HCT116 (cell line): ENCODE measurements at regions not wholly inside any gene's neighbourhood (a gene's known extent, or its start where the extent isn't known, plus 50 kb on each side); places are given as distances from the start of the nearest gene placed in this dataset.

Experiments used
- ATAC-seq: fragments of 200-7000 bp; cut with Tn5 transposase; 2 replicates; pipeline ENCODE4 v1.9.1; 2020; ENCODE audit warnings: mild to moderate bottlenecking, moderate library complexity
- BruUV-seq: library from RNA; stranded (reverse); fragments of 400-500 nt; replicated peaks from 2 replicates; lab custom pipeline; 2021; lab: Mats Ljungman, UMichigan
- CTCF ChIA-PET: fragments of 300-600 bp; sonication (Branson Sonifier 250); formaldehyde crosslinking; loops from one replicate; lab custom pipeline; 2021; ENCODE audit warnings: antibody characterized with exemption; lab: Charles Lee
- POLR2A ChIA-PET: fragments of 300-600, 350-600 bp; sonication (Branson Sonifier 250); formaldehyde crosslinking; loops from one replicate; lab custom pipeline; 2021; ENCODE audit warnings: antibody characterized with exemption; lab: Charles Lee
- RAD21 ChIA-PET, 2 experiments: fragments of 300-600 bp; sonication (Branson Sonifier 250); formaldehyde crosslinking; loops; one replicate each; lab custom pipeline; 2023; ENCODE audit warnings: low total read pairs in 2 of 2; ENCODE audit not compliant: uncharacterized antibody in 2 of 2, unreplicated experiment in 2 of 2, low non-redundant PET in 1 of 2; lab: Charles Lee
- DNase-seq: peaks from one replicate; pipeline ENCODE4 v3.0.0-alpha.2; 2010; ENCODE audit warnings: low read depth, low spot score
- H2AFZ ChIP-seq: fragments of 200-600 bp; shearing (Covaris generic), sonication (generic); 2 replicates; pipeline ENCODE4 v1.6.1; 2017; ENCODE audit warnings: low read depth, mixed run types, mixed read lengths, antibody characterized with exemption, low read length; ENCODE audit not compliant: poor library complexity, severe bottlenecking
- H3K27ac ChIP-seq: 2 replicates; pipeline ENCODE4 v1.5.1; 2012; ENCODE audit warnings: low read depth, low read length
- H3K27me3 ChIP-seq: fragments of 200-600 bp; sonication (generic); 2 replicates; pipeline ENCODE4 v1.6.1; 2016; ENCODE audit warnings: mixed run types, low read length, mixed read lengths; ENCODE audit not compliant: insufficient read depth
- H3K36me3 ChIP-seq, 2 experiments: fragments of 200-500 bp in 1 of 2; fragments of 200-600 bp in 1 of 2; sonication (Bioruptor generic) in 1 of 2; sonication (generic) in 1 of 2; 2 replicates each; pipeline versions ENCODE4 v1.5.1 to v1.6.1; 2014 to 2016; ENCODE audit warnings: low read length in 2 of 2, inconsistent platforms in 1 of 2, mixed read lengths in 1 of 2, mixed run types in 1 of 2; ENCODE audit not compliant: insufficient read depth in 2 of 2, control insufficient read depth in 1 of 2
- H3K4me1 ChIP-seq, 2 experiments: fragments of 200-600 bp in 1 of 2; sonication (generic) in 1 of 2; 2 replicates each; pipeline versions ENCODE4 v1.5.1 to v1.6.1; 2012 to 2017; ENCODE audit warnings: low read length in 2 of 2, inconsistent platforms in 1 of 2, mild to moderate bottlenecking in 1 of 2, mixed read lengths in 1 of 2, mixed run types in 1 of 2, moderate library complexity in 1 of 2; ENCODE audit not compliant: insufficient read depth in 2 of 2, control insufficient read depth in 1 of 2
- H3K4me2 ChIP-seq: fragments of 200-600 bp; sonication (generic); 2 replicates; pipeline ENCODE4 v1.6.1; 2017; ENCODE audit warnings: mixed run types, low read length, mixed read lengths
- H3K4me3 ChIP-seq, 2 experiments: fragments of 200-600 bp in 1 of 2; sonication (generic) in 1 of 2; replicated peaks in 1 of 2; 2 replicates each; pipeline ENCODE4 v1.5.1; 2011 to 2016; ENCODE audit warnings: low read length in 2 of 2, control low read depth in 1 of 2, low read depth in 1 of 2, mild to moderate bottlenecking in 1 of 2, mixed read lengths in 1 of 2, mixed run types in 1 of 2
- H3K79me2 ChIP-seq: fragments of 200-600 bp; sonication (generic); 2 replicates; pipeline ENCODE4 v1.6.1; 2017; ENCODE audit warnings: mild to moderate bottlenecking, mixed run types, low read length, moderate library complexity, mixed read lengths; ENCODE audit not compliant: insufficient read depth
- H3K9ac ChIP-seq: fragments of 200-600 bp; sonication (generic); 2 replicates; pipeline ENCODE4 v1.6.1; 2016; ENCODE audit warnings: low read length, mixed read lengths
- H3K9me2 ChIP-seq: fragments of 200-600 bp; sonication (generic), shearing (Covaris generic); 2 replicates; pipeline ENCODE4 v1.6.1; 2017; ENCODE audit warnings: mixed run types, mild to moderate bottlenecking, moderate library complexity; ENCODE audit not compliant: insufficient read depth
- H3K9me3 ChIP-seq, 2 experiments: fragments of 200-500 bp in 1 of 2; fragments of 200-600 bp in 1 of 2; sonication (Bioruptor generic) in 1 of 2; sonication (generic) in 1 of 2; 2 replicates each; pipeline ENCODE4 v1.6.1; 2014 to 2017; ENCODE audit warnings: low read length in 2 of 2, mixed read lengths in 2 of 2, inconsistent platforms in 1 of 2, low read depth in 1 of 2, mild to moderate bottlenecking in 1 of 2, mixed run types in 1 of 2, moderate library complexity in 1 of 2; ENCODE audit not compliant: control insufficient read depth in 1 of 2, insufficient read depth in 1 of 2
- H4K20me1 ChIP-seq: fragments of 200-600 bp; sonication (generic), shearing (Covaris generic); 2 replicates; pipeline ENCODE4 v1.6.1; 2017; ENCODE audit warnings: mixed run types, mild to moderate bottlenecking, moderate library complexity; ENCODE audit not compliant: insufficient read depth
- CBX3 ChIP-seq: IDR thresholded peaks from 2 replicates; pipeline ENCODE4 v1.6.1; 2012; ENCODE audit warnings: low read depth
- CEBPB ChIP-seq: IDR thresholded peaks from 2 replicates; pipeline ENCODE4 v1.6.1; 2012; ENCODE audit warnings: low read depth
- EZH2phosphoT487 ChIP-seq: fragments of 200-600 bp; IDR thresholded peaks from 2 replicates; pipeline ENCODE4 v1.6.1; 2018; ENCODE audit warnings: antibody characterized with exemption, borderline replicate concordance
- JUND ChIP-seq: IDR thresholded peaks from 2 replicates; pipeline ENCODE4 v1.6.1; 2012
- MAX ChIP-seq: IDR thresholded peaks from 2 replicates; pipeline ENCODE4 v1.6.1; 2012
- SIN3A ChIP-seq: IDR thresholded peaks from 2 replicates; pipeline ENCODE4 v1.6.1; 2012; ENCODE audit warnings: low read depth
- SP1 ChIP-seq: IDR thresholded peaks from 2 replicates; pipeline ENCODE4 v1.6.1; 2012; ENCODE audit warnings: low read depth
- TCF7L2 ChIP-seq: IDR thresholded peaks from 2 replicates; pipeline ENCODE4 v1.7.0; 2011; ENCODE audit warnings: borderline replicate concordance, inconsistent platforms; ENCODE audit not compliant: insufficient read depth, insufficient read length; ENCODE audit errors: extremely low read depth
- YY1 ChIP-seq: IDR thresholded peaks from 2 replicates; pipeline ENCODE4 v1.6.1; 2011; ENCODE audit warnings: low read length, low read depth, moderate library complexity, mild to moderate bottlenecking; ENCODE audit not compliant: insufficient replicate concordance; ENCODE audit errors: extremely low read depth
- ZBTB33 ChIP-seq: IDR thresholded peaks from 2 replicates; pipeline ENCODE4 v1.6.1; 2011; ENCODE audit warnings: mild to moderate bottlenecking, low read length, moderate library complexity; ENCODE audit not compliant: insufficient replicate concordance; ENCODE audit errors: extremely low read depth
- ZFX ChIP-seq: fragments of 450-650 bp; IDR thresholded peaks from 2 replicates; pipeline ENCODE4 v1.6.1; 2017
- ZNF274 ChIP-seq: fragments of 200-500 bp; sonication (Bioruptor generic); IDR thresholded peaks from 2 replicates; pipeline ENCODE4 v1.6.1; 2014; ENCODE audit warnings: mild to moderate bottlenecking, low read depth, low read length, inconsistent platforms
- intact Hi-C: fragments of 100-400 bp; cut with micrococcal nuclease; formaldehyde crosslinking; loops from 2 replicates; pipeline ENCODE4 v1.10.0; 2022

- DNase-seq (no peak), ATAC-seq (no peak)
- no TSS peak for BruUV-seq
- CTCF ChIA-PET: no interaction called here
- POLR2A ChIA-PET: no interaction called here
- Histone ChIP-seq H3K27me3 (no peaks in the 10 kb centered on the region), H4K20me1 (no peaks in the 10 kb centered on the region), H3K9ac (no peak overlapping the region), H2AFZ (no peak overlapping the region), H3K4me1 (no peaks in the 10 kb centered on the region), H3K9me3 (peaks cover 5 to 20% of the 10 kb centered on the region in 2 experiments; a peak in 1 of 4 replicates), H3K9me2 (no peaks in the 10 kb centered on the region), H3K4me3 (no peak overlapping the region), H3K79me2 (no peaks in the 10 kb centered on the region), H3K27ac (no peak overlapping the region), H3K36me3 (no peaks in the 10 kb centered on the region), H3K4me2 (no peak overlapping the region)
- RAD21 ChIA-PET: no interaction called here
- intact Hi-C loops: no loop called here
- no peak for TF ChIP-seq SIN3A
- TF ChIP-seq JUND: no peak
- TF ChIP-seq MAX: no peak
- no peak for TF ChIP-seq TCF7L2
- no peak for TF ChIP-seq CEBPB
- no peak for TF ChIP-seq ZNF274
- TF ChIP-seq ZFX: no peak
- no peak for TF ChIP-seq CBX3
- TF ChIP-seq SP1: no peak
- TF ChIP-seq EZH2phosphoT487: no peak
- TF ChIP-seq YY1: no peak
- no peak for TF ChIP-seq ZBTB33
Observed at GRCh38 chr14:84750763-84751554, 779.0 kb upstream of the FLRT2 start.
